Tibial nerve (tissue), 4 donors: ENCODE measurements at regions not wholly inside any gene's neighbourhood (a gene's known extent, or its start where the extent isn't known, plus 50 kb on each side); places are given as distances from the start of the nearest gene placed in this dataset.

ENCODE experiments used
- DNase-seq, 2 donors: peaks; one replicate each; pipeline ENCODE4 v3.0.0-alpha.2; 2019; ENCODE audit warnings: low spot score in 2 of 2
- H3K27ac ChIP-seq, 4 donors: fragments of 200-600 bp; sonication (generic) in 3 of 4; one replicate each; pipeline ENCODE4 v1.5.1; 2017 to 2019; ENCODE audit warnings: mild to moderate bottlenecking in 1 of 4
- H3K27me3 ChIP-seq, 2 donors: fragments of 200-600 bp; sonication (generic) in 1 of 2; one replicate each; pipeline versions ENCODE4 v1.5.1 to v1.6.0; 2017 to 2019
- H3K36me3 ChIP-seq, 3 donors: fragments of 200-600 bp; sonication (generic); one replicate each; pipeline ENCODE4 v1.5.1; 2018 to 2019
- H3K4me1 ChIP-seq, 4 donors: fragments of 200-600 bp; sonication (generic) in 3 of 4; one replicate each; pipeline ENCODE4 v1.5.1; 2017 to 2019
- H3K4me3 ChIP-seq, 4 donors: fragments of 200-600 bp; sonication (generic) in 3 of 4; one replicate each; pipeline ENCODE4 v1.5.1; 2017 to 2019; ENCODE audit warnings: mild to moderate bottlenecking in 1 of 4, moderate library complexity in 1 of 4
- H3K9me3 ChIP-seq, 4 donors: fragments of 200-600 bp; sonication (generic) in 3 of 4; one replicate each; pipeline ENCODE4 v1.5.1; 2017 to 2019
- EP300 ChIP-seq, 2 donors: sonication (generic); formaldehyde crosslinking; IDR thresholded peaks; one replicate each; pipeline ENCODE4 v1.6.1; 2017; ENCODE audit warnings: antibody characterized with exemption in 2 of 2, mild to moderate bottlenecking in 1 of 2
- POLR2A ChIP-seq, 2 donors: fragments of 450-650 bp; IDR thresholded peaks; one replicate each; pipeline ENCODE4 v1.6.1; 2017; ENCODE audit warnings: antibody characterized with exemption in 2 of 2, mild to moderate bottlenecking in 2 of 2, moderate library complexity in 2 of 2
- WGBS, 2 donors: methylation state at CpG; one replicate each; pipeline ENCODE4 v1.1.5; 2018; 5-methylcytosine and 5-hydroxymethylcytosine counted together
- TF ChIP-seq, protein P1 (sequence below), 5 experiments: fragments of 200-600 bp in 3 of 5; fragments of 450-650 bp in 2 of 5; sonication (generic) in 3 of 5; IDR thresholded peaks; one replicate each; pipeline ENCODE4 v1.5.1; 2016 to 2019; ENCODE audit warnings: antibody characterized with exemption in 5 of 5, mild to moderate bottlenecking in 3 of 5, moderate library complexity in 2 of 5

DNA sequence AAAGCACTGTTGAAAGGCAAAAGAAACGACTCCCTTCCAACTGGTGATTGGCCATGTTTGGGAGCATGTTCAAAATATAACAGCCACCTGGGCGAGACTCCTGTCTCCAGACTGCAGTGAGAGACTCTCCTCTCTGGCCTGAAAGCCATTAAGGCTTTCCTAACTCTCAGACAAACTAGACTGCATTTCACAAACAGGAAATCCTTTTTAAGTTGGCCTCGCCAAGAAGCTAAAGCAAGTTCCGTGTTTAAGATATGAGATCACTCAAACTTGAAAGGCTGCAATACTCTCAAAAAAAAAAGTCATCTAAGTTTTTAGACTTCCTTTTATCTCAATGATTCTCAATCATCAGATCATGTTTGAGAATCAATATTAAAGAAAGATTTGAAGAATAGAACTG lies 117.0 kb downstream of the TFAP2A start:
- TF ChIP-seq POLR2A (IDR thresholded peaks at IDR 0.05) (no peak), EP300 (IDR thresholded peaks at IDR 0.05) (no peak)
- TF ChIP-seq, protein P1, sequence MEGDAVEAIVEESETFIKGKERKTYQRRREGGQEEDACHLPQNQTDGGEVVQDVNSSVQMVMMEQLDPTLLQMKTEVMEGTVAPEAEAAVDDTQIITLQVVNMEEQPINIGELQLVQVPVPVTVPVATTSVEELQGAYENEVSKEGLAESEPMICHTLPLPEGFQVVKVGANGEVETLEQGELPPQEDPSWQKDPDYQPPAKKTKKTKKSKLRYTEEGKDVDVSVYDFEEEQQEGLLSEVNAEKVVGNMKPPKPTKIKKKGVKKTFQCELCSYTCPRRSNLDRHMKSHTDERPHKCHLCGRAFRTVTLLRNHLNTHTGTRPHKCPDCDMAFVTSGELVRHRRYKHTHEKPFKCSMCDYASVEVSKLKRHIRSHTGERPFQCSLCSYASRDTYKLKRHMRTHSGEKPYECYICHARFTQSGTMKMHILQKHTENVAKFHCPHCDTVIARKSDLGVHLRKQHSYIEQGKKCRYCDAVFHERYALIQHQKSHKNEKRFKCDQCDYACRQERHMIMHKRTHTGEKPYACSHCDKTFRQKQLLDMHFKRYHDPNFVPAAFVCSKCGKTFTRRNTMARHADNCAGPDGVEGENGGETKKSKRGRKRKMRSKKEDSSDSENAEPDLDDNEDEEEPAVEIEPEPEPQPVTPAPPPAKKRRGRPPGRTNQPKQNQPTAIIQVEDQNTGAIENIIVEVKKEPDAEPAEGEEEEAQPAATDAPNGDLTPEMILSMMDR (IDR thresholded peaks at IDR 0.05), result no peak
- Histone ChIP-seq H3K36me3 (no peaks in the 10 kb centered on the region), H3K27me3 (no peaks in the 10 kb centered on the region), H3K4me1 (no peaks in the 10 kb centered on the region), H3K4me3 (no peak overlapping the region), H3K9me3 (no peaks in the 10 kb centered on the region), H3K27ac (no peak overlapping the region)
- no peak for DNase-seq
- 37 to 39% methylated on average over 4 of the region's 4 CpGs for WGBS, 2 donors

- TF ChIP-seq EP300 (IDR thresholded peaks at IDR 0.05) (no peak), POLR2A (IDR thresholded peaks at IDR 0.05) (no peak)
- TF ChIP-seq, protein P1 (IDR thresholded peaks at IDR 0.05), result no peak
Observed at GRCh38 chr6:10278746-10279145, 136.1 kb downstream of the TFAP2A start.

DNA sequence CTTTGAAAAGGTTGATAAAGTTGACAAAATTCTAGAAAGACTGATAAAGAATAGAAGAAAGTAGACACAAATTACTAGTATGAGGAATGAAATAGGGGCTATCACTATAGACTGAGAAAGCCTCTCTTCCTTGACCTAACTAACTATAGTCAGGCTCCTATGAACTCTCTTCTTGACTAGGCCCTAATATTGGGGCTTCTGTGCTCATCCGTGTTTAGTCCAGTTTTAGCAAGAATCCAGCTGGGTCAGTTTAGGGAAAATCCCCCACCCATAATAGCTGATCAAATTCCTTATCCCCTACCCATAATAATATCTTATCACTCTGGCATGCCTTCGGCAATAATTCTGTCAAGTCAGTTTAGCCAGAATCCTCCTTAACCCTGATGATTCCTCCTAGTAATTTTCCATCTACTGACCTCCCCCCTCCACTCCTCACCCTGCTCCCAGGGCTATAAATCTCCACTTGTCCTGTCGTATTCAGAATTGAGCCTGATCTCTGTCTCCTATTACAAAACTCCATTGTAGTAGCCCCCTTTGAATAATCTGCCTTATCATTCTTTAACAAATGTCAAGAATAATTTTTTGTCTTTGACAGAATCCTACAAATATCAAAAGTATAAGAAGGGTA lies 138.1 kb downstream of the TFAP2A start:
- no peak overlapping the region for H3K27ac ChIP-seq
- WGBS, 2 donors, result 47 to 56% methylated on average over 3 of the region's 3 CpGs
- DNase-seq, result no peak
- no peaks in the 10 kb centered on the region for H3K9me3 ChIP-seq
- TF ChIP-seq EP300 (IDR thresholded peaks at IDR 0.05), result no peak
- TF ChIP-seq, protein P1 (IDR thresholded peaks at IDR 0.05), result no peak
- no peak for TF ChIP-seq POLR2A (IDR thresholded peaks at IDR 0.05)
- H3K4me3 ChIP-seq, result no peak overlapping the region
- no peaks in the 10 kb centered on the region for H3K4me1 ChIP-seq
- H3K27me3 ChIP-seq, result no peaks in the 10 kb centered on the region
- H3K36me3 ChIP-seq, result no peaks in the 10 kb centered on the region

More at GRCh38 chr6:10278746-10279145, 136.1 kb downstream of the TFAP2A start:
- Histone ChIP-seq H3K9me3 (no peaks in the 10 kb centered on the region), H3K27ac (no peak overlapping the region), H3K27me3 (no peaks in the 10 kb centered on the region), H3K4me3 (no peak overlapping the region), H3K4me1 (no peaks in the 10 kb centered on the region), H3K36me3 (no peaks in the 10 kb centered on the region)
- no peak for DNase-seq

GRCh38 chr6:10276106-10276505 lies 138.8 kb downstream of the TFAP2A start:
- H3K27me3 ChIP-seq, result no peaks in the 10 kb centered on the region
- H3K9me3 ChIP-seq, result no peaks in the 10 kb centered on the region
- H3K4me1 ChIP-seq, result no peaks in the 10 kb centered on the region
- 63 to 80% methylated on average over 2 of the region's 2 CpGs for WGBS, 2 donors
- H3K27ac ChIP-seq, result no peak overlapping the region
- TF ChIP-seq POLR2A (IDR thresholded peaks at IDR 0.05) (no peak), EP300 (IDR thresholded peaks at IDR 0.05) (no peak)
- DNase-seq, result no peak
- H3K36me3 ChIP-seq, result no peaks in the 10 kb centered on the region
- H3K4me3 ChIP-seq, result no peak overlapping the region

GRCh38 chr6:10272591-10272990 lies 142.3 kb downstream of the TFAP2A start:
- DNase-seq, result no peak
- WGBS, 2 donors, result 64 to 73% methylated on average over 2 of the region's 2 CpGs
- Histone ChIP-seq H3K4me1 (no peaks in the 10 kb centered on the region), H3K4me3 (no peak overlapping the region), H3K27me3 (no peaks in the 10 kb centered on the region), H3K27ac (no peak overlapping the region), H3K36me3 (no peaks in the 10 kb centered on the region), H3K9me3 (no peaks in the 10 kb centered on the region)
- TF ChIP-seq EP300 (IDR thresholded peaks at IDR 0.05) (no peak), POLR2A (IDR thresholded peaks at IDR 0.05) (no peak)
- TF ChIP-seq, protein P1 (IDR thresholded peaks at IDR 0.05), result no peak

DNA sequence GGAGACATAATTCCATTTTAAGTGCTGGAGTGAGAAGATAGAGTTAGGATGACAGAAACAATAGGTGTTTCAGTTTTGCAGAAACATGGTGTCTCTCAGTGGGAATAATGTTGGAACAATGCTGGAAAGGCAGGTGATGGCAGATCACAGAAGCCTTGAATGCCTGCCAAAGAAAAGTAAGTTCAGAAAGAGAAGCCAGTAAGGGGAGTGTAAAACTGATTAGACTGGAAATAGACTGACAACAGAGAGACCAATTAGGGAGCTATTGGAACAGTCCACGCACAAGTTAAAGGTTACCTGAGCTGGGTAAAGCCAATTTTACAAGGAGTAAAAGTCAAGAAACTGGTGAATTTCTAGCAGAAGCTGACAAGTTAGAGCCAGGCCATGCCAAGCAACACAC lies 142.9 kb downstream of the TFAP2A start:
- Histone ChIP-seq H3K9me3 (no peaks in the 10 kb centered on the region), H3K27me3 (no peaks in the 10 kb centered on the region), H3K4me3 (no peak overlapping the region), H3K4me1 (no peaks in the 10 kb centered on the region), H3K27ac (no peak overlapping the region), H3K36me3 (no peaks in the 10 kb centered on the region)
- TF ChIP-seq, protein P1 (IDR thresholded peaks at IDR 0.05), result no peak
- TF ChIP-seq POLR2A (IDR thresholded peaks at IDR 0.05) (no peak), EP300 (IDR thresholded peaks at IDR 0.05) (no peak)
- DNase-seq, result no peak
- 75 to 94% methylated on average over 1 of the region's 1 CpG for WGBS, 2 donors
